ENCODE measurements at regions not wholly inside any gene's neighbourhood (a gene's known extent, or its start where the extent isn't known, plus 50 kb on each side); places are given as distances from the start of the nearest gene placed in this dataset.

DNA sequence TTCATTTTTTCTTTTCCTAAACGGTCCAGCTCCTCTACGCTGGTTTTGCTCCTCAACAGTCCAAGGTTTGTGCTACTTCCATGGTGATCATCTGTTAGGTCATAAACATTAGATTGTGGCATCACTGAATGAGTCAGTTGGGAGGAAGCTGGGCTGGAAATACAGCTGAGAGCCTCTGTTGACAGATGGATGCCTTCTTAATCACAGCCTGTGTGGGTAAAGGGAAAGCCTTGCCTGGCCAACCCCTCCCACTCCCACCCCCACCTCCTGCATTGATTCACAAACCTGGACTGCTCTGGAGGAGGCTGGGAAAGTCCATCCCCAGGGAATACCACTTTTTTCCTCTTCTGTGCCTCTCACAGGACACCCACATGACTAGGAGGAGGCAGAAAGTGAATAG, 180.6 kb upstream of the CCN2 start:
- Histone ChIP-seq H2BK12ac (ENCODE audit: insufficient read length, low read depth, low read length) (no peak overlapping the region), H2BK20ac (ENCODE audit: low read depth, low read length, poor library complexity, severe bottlenecking) (no peak overlapping the region), H3K4me1 (ENCODE audit: insufficient read depth, low read length) (peaks cover 17% of the 10 kb centered on the region; the same call in 1 of the 2 replicates), H3K27ac (ENCODE audit: insufficient read length, low read depth, low read length) (no peak overlapping the region), H2AK5ac (ENCODE audit: insufficient read length, low read length) (no peak overlapping the region), H4K20me1 (ENCODE audit: control insufficient read depth, insufficient read depth, insufficient read length) (no peaks in the 10 kb centered on the region), H3K56ac (ENCODE audit: insufficient read length, low read depth, low read length) (no peak overlapping the region), H3K27me3 (ENCODE audit: insufficient read depth, low read length) (no peaks in the 10 kb centered on the region), H4K8ac (replicated peaks; ENCODE audit: insufficient read length, low read depth, low read length) (no peak overlapping the region), H3K9ac (ENCODE audit: extremely low read depth, insufficient read length, low read length) (no peak overlapping the region), H2BK5ac (ENCODE audit: insufficient read length, low read length) (no peak overlapping the region), H3K23me2 (ENCODE audit: insufficient read length, low read depth, low read length, poor library complexity, severe bottlenecking) (no peaks in the 10 kb centered on the region), H3K4me2 (ENCODE audit: insufficient read depth, insufficient read length, low read length) (no peak overlapping the region), H2BK15ac (ENCODE audit: low read depth, low read length) (no peak overlapping the region), H3K23ac (ENCODE audit: insufficient read length, low read depth, low read length) (no peak overlapping the region), H2BK120ac (ENCODE audit: low read depth, low read length, poor library complexity, severe bottlenecking) (no peak overlapping the region), H3K18ac (ENCODE audit: insufficient read length, low read depth, low read length) (no peak overlapping the region), H4K5ac (ENCODE audit: insufficient read length, low read depth, low read length) (no peak overlapping the region), H2AFZ (ENCODE audit: low read length) (no peak overlapping the region), H3T11ph (ENCODE audit: low read length) (no peak overlapping the region), H3K79me1 (ENCODE audit: insufficient read depth, low read depth, low read length, poor library complexity, severe bottlenecking) (no peaks in the 10 kb centered on the region), H3K79me2 (ENCODE audit: insufficient read depth, low read length) (no peaks in the 10 kb centered on the region), H3K9me3 (ENCODE audit: control insufficient read depth, low read depth, low read length) (no peaks in the 10 kb centered on the region), H3K14ac (ENCODE audit: insufficient read depth, low read length) (no peak overlapping the region), H4K91ac (ENCODE audit: insufficient read length, low read depth, low read length) (no peak overlapping the region), H3K4ac (ENCODE audit: low read depth, low read length) (no peak overlapping the region)
- peaks cover 33% of the 10 kb centered on the region in 2 experiments for H3K4me1 Mint-ChIP-seq
- no peak for DNase-seq
- no peaks in the 10 kb centered on the region for H3K27me3 Mint-ChIP-seq (ENCODE audit: low read depth)
- no peak overlapping the region for H3K4me3 Mint-ChIP-seq
- TF ChIP-seq, protein P1, sequence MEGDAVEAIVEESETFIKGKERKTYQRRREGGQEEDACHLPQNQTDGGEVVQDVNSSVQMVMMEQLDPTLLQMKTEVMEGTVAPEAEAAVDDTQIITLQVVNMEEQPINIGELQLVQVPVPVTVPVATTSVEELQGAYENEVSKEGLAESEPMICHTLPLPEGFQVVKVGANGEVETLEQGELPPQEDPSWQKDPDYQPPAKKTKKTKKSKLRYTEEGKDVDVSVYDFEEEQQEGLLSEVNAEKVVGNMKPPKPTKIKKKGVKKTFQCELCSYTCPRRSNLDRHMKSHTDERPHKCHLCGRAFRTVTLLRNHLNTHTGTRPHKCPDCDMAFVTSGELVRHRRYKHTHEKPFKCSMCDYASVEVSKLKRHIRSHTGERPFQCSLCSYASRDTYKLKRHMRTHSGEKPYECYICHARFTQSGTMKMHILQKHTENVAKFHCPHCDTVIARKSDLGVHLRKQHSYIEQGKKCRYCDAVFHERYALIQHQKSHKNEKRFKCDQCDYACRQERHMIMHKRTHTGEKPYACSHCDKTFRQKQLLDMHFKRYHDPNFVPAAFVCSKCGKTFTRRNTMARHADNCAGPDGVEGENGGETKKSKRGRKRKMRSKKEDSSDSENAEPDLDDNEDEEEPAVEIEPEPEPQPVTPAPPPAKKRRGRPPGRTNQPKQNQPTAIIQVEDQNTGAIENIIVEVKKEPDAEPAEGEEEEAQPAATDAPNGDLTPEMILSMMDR (conservative IDR thresholded peaks at IDR 0.05): no peak
- WGBS (ENCODE audit: extremely low coverage, insufficient read length, low lambda C conversion rate): no CpG with 5 or more reads among the region's 2 CpGs
- no peak overlapping the region for H3K27ac Mint-ChIP-seq
- no peaks in the 10 kb centered on the region; a peak in 1 of 7 replicates for H3K36me3 Mint-ChIP-seq (ENCODE audit: insufficient read depth in 1 of 3, low read depth in 3 of 3)
- H3K9me3 Mint-ChIP-seq: no peaks in the 10 kb centered on the region
